Uterus (tissue), 3 donors: ENCODE measurements at regions not wholly inside any gene's neighbourhood (a gene's known extent, or its start where the extent isn't known, plus 50 kb on each side); places are given as distances from the start of the nearest gene placed in this dataset.

Experiments
- DNase-seq, 2 donors: peaks; one replicate each; pipeline ENCODE4 v3.0.0-alpha.2; 2019 to 2020
- H3K27ac ChIP-seq, 2 donors: fragments of 200-600 bp; sonication (generic); 1 replicate in 1 of 2; 2 replicates in 1 of 2; pipeline ENCODE4 v1.5.1; 2016 to 2018
- H3K27me3 ChIP-seq, 2 donors: fragments of 200-600 bp; sonication (generic); one replicate each; pipeline ENCODE4 v1.5.1; 2018 to 2019; ENCODE audit warnings: control low read depth in 1 of 2
- H3K36me3 ChIP-seq, 2 donors: fragments of 200-600 bp; sonication (generic); one replicate each; pipeline ENCODE4 v1.5.1; 2019; ENCODE audit warnings: control low read depth in 1 of 2
- H3K4me1 ChIP-seq, 2 donors: fragments of 200-600 bp; sonication (generic); one replicate each; pipeline ENCODE4 v1.5.1; 2018 to 2019; ENCODE audit warnings: control low read depth in 1 of 2
- H3K4me3 ChIP-seq, 2 donors: fragments of 200-600 bp; sonication (generic); 1 replicate in 1 of 2; 2 replicates in 1 of 2; pipeline ENCODE4 v1.5.1; 2018 to 2019; ENCODE audit warnings: mild to moderate bottlenecking in 1 of 2
- H3K9me3 ChIP-seq, 2 donors: fragments of 200-600 bp; sonication (generic); one replicate each; pipeline ENCODE4 v1.5.1; 2019; ENCODE audit warnings: control low read depth in 1 of 2
- CTCF ChIP-seq, 4 experiments: fragments of 200-600 bp in 2 of 4; fragments of 450-650 bp in 2 of 4; sonication (generic) in 2 of 4; IDR thresholded peaks; one replicate each; pipeline ENCODE4 v1.5.1; 2016 to 2019; ENCODE audit warnings: antibody characterized with exemption in 4 of 4, mild to moderate bottlenecking in 2 of 4, moderate library complexity in 1 of 4
- POLR2A ChIP-seq, 2 donors: fragments of 450-650 bp; IDR thresholded peaks; one replicate each; pipeline ENCODE4 v1.6.1; 2016; ENCODE audit warnings: antibody characterized with exemption in 2 of 2, mild to moderate bottlenecking in 1 of 2, moderate library complexity in 1 of 2
- intact Hi-C: fragments of 100-400 bp; cut with DNase I; formaldehyde crosslinking; loops from one replicate; pipeline ENCODE4 v1.15.1; 2023; ENCODE audit warnings: low total_unique reads
- donor health status: DM: yes; HTN: yes; CAD: no.

DNA sequence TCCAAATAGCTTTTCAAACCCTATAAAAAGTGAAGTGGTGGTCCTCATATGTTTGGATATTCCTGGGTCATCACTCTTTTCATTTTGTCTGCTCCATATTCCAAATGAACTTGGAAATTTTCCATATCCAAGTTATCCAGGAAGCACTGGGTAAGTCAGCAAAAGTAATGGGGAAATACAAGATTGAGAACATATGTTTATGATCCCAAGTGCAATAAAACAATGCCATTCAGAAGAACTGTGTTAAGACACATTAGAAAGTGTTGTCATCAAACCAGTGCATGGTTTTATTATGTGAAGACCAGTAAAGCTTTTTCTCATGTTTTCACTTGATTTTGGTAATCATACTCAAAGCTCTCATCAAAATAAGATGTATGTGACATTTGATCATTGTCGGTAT is 363.4 kb downstream of the RPRM start:
- intact Hi-C loops, result no loop called here
- no peaks in the 10 kb centered on the region for H3K36me3 ChIP-seq
- H3K9me3 ChIP-seq, result no peaks in the 10 kb centered on the region
- H3K4me3 ChIP-seq, result no peak overlapping the region
- no peak overlapping the region for H3K27ac ChIP-seq
- H3K27me3 ChIP-seq, result no peaks in the 10 kb centered on the region
- H3K4me1 ChIP-seq, result no peaks in the 10 kb centered on the region
- TF ChIP-seq CTCF (IDR thresholded peaks at IDR 0.05) (no peak), POLR2A (IDR thresholded peaks at IDR 0.05) (no peak)
- DNase-seq, result no peak

DNA sequence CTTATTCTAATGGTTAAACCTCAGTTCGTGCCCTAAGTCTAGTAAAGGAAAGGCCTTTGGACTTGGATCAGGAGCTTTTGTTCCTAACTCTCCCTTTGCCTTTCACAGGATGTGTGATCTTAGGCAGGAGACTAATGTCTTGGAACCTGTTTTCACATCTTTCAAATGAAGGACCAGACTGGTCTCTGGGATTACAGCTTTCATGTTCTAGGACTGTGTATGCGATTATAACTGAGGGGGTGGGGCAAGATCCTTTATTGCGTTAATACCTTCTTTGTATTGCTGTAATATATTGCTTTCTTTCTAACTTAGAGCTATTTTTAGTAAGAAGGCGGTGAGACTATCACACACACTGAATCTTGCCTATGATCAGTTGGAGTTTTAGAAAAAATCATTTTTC is 368.1 kb downstream of the RPRM start:
- Histone ChIP-seq H3K27ac (peak overlapping the region; percentile 49 to 55), H3K4me3 (no peak overlapping the region), H3K27me3 (no peaks in the 10 kb centered on the region), H3K36me3 (no peaks in the 10 kb centered on the region), H3K9me3 (no peaks in the 10 kb centered on the region), H3K4me1 (no peaks in the 10 kb centered on the region)
- intact Hi-C loops, result no loop called here
- DNase-seq, result no peak
- TF ChIP-seq CTCF (IDR thresholded peaks at IDR 0.05) (no peak), POLR2A (IDR thresholded peaks at IDR 0.05) (no peak)

- TF ChIP-seq POLR2A (IDR thresholded peaks at IDR 0.05), result no peak
- TF ChIP-seq CTCF (IDR thresholded peaks at IDR 0.05), result no peak
- H3K27ac ChIP-seq, result peak overlapping the region; percentile 49 to 55
- no peak overlapping the region for H3K4me3 ChIP-seq
- H3K9me3 ChIP-seq, result no peaks in the 10 kb centered on the region
- H3K27me3 ChIP-seq, result no peaks in the 10 kb centered on the region
- no peaks in the 10 kb centered on the region for H3K36me3 ChIP-seq
- no peaks in the 10 kb centered on the region for H3K4me1 ChIP-seq
- intact Hi-C loops, result no loop called here
- no peak for DNase-seq
Observed at GRCh38 chr2:153109793-153110192, 368.8 kb downstream of the RPRM start.

- no peak for DNase-seq
- intact Hi-C loops, result no loop called here
- Histone ChIP-seq H3K36me3 (no peaks in the 10 kb centered on the region), H3K27ac (peak overlapping the region; percentile 1 to 26), H3K4me3 (no peak overlapping the region), H3K9me3 (no peaks in the 10 kb centered on the region), H3K27me3 (no peaks in the 10 kb centered on the region), H3K4me1 (no peaks in the 10 kb centered on the region)
- TF ChIP-seq POLR2A (IDR thresholded peaks at IDR 0.05), result no peak
Observed at GRCh38 chr2:153106802-153107477, 371.6 kb downstream of the RPRM start.

DNA sequence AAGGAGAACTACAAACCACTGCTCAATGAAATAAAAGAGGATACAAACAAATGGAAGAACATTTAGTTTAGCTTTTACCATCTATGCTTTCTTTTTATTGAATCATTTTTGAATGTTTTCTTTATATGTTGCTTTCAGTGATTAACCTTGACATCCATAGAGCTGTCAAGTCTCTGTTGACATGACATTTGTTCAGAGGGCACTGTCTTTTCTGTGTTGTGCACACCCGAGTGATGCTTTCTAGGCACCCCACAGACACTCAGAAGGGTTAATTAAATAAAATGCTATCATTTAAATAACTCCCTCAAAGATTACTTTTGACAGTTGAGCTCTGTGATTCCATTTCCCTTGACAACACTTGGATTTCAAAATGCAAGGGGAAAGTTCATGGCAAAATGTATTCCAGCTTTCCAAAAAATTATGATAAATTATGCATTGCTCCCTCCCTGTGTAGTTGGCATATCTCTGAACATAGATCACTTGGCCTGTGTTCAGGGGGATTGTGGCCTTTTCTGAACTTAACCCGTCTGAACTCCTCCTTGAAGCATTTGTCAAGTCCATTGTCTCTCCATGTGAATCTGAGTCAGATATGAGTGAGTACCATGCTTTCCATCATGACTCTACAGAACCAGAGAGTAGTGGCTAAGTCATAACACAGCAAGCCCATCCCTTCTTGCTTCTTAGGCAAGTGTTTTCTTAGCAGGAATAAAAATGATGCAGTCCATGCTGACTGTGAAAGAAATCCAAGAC is 372.6 kb downstream of the RPRM start:
- TF ChIP-seq POLR2A (IDR thresholded peaks at IDR 0.05), result no peak
- peak overlapping the region in 1 of 2 donors; percentile 26 for H3K27ac ChIP-seq
- intact Hi-C loops, result no loop called here
- H3K9me3 ChIP-seq, result no peaks in the 10 kb centered on the region
- no peak for DNase-seq
- H3K4me1 ChIP-seq, result no peaks in the 10 kb centered on the region
- no peaks in the 10 kb centered on the region for H3K36me3 ChIP-seq
- no peaks in the 10 kb centered on the region for H3K27me3 ChIP-seq
- H3K4me3 ChIP-seq, result no peak overlapping the region

DNA sequence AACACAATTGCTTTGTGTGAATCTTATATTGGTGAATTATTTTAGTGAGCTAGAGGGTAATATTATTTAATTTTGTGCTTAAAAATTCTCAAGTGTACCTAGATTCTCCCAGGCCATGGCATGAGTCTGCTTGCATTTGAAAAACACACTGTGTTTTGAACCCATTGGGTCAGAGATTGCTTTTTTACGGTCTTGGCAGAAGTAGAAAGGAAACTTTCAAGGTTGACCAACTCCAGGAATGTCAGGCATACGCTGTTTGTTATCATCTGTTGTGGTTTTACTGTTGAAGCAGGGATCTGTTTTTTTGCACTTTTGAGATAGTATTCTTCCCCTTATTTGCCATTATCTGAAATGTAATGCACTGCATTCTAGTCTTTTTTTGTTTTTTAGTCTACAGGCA is 377.4 kb downstream of the RPRM start:
- Histone ChIP-seq H3K27ac (no peak overlapping the region), H3K9me3 (no peaks in the 10 kb centered on the region), H3K27me3 (no peaks in the 10 kb centered on the region), H3K4me1 (no peaks in the 10 kb centered on the region), H3K36me3 (no peaks in the 10 kb centered on the region), H3K4me3 (no peak overlapping the region)
- no peak for DNase-seq
- TF ChIP-seq CTCF (IDR thresholded peaks at IDR 0.05), result no peak
- no peak for TF ChIP-seq POLR2A (IDR thresholded peaks at IDR 0.05)
- intact Hi-C loops, result no loop called here
